IMR-90 (cell line): ENCODE measurements at regions not wholly inside any gene's neighbourhood (a gene's known extent, or its start where the extent isn't known, plus 50 kb on each side); places are given as distances from the start of the nearest gene placed in this dataset.

Experiments used
- ATAC-seq: fragments of 200-7000 bp; cut with Tn5 transposase; 2 replicates; pipeline ENCODE4 v1.9.1; 2020; ENCODE audit warnings: low read depth, mild to moderate bottlenecking, moderate library complexity
- BruUV-seq: library from RNA; stranded (reverse); fragments of 400-500 nt; replicated peaks from 2 replicates; lab custom pipeline; 2021; lab: Mats Ljungman, UMichigan
- CTCF ChIA-PET: fragments of 300-600 bp; formaldehyde crosslinking; extraction: SDS; loops from one replicate; lab custom pipeline; 2021; ENCODE audit warnings: antibody characterized with exemption; lab: Yijun Ruan, JAX
- POLR2A ChIA-PET: fragments of 300-600 bp; sonication (Branson Sonifier 250); formaldehyde crosslinking; loops from one replicate; lab custom pipeline; 2022; ENCODE audit warnings: antibody characterized with exemption; ENCODE audit not compliant: unreplicated experiment; lab: Charles Lee
- DNase-seq: peaks from one replicate; pipeline ENCODE4 v3.0.0; 2013
- H2AFZ ChIP-seq: replicated peaks from 2 replicates; pipeline ENCODE3; 2013; ENCODE audit warnings: low read length, mild to moderate bottlenecking; ENCODE audit not compliant: poor library complexity
- H2AK5ac ChIP-seq: 2 replicates; pipeline ENCODE4 v1.6.1; 2013; ENCODE audit warnings: low read depth, low read length, inconsistent platforms
- H2AK9ac ChIP-seq: replicated peaks from 2 replicates; pipeline ENCODE3; 2013; ENCODE audit warnings: mild to moderate bottlenecking, low read depth, low read length, moderate library complexity; ENCODE audit not compliant: poor library complexity
- H2BK120ac ChIP-seq: 2 replicates; pipeline ENCODE4 v1.6.1; 2013; ENCODE audit warnings: low read depth, low read length, inconsistent platforms
- H2BK15ac ChIP-seq: 3 replicates; pipeline ENCODE4 v1.6.1; 2013; ENCODE audit warnings: low read depth, low read length, inconsistent platforms
- H2BK20ac ChIP-seq: 2 replicates; pipeline ENCODE4 v1.6.1; 2013; ENCODE audit warnings: low read depth, mild to moderate bottlenecking, inconsistent platforms, low read length, moderate library complexity
- H2BK5ac ChIP-seq: 2 replicates; pipeline ENCODE4 v1.6.1; 2013; ENCODE audit warnings: mild to moderate bottlenecking, low read depth, low read length, inconsistent platforms; ENCODE audit not compliant: poor library complexity, severe bottlenecking
- H3K14ac ChIP-seq: replicated peaks from 2 replicates; pipeline ENCODE4 v1.6.1; 2013; ENCODE audit warnings: low read depth, low read length, inconsistent platforms
- H3K18ac ChIP-seq: 2 replicates; pipeline ENCODE4 v1.6.1; 2013; ENCODE audit warnings: low read depth, low read length, control low read depth
- H3K23ac ChIP-seq: 2 replicates; pipeline ENCODE4 v1.6.1; 2013; ENCODE audit warnings: low read depth, low read length, inconsistent platforms
- H3K27ac ChIP-seq: 2 replicates; pipeline ENCODE4 v1.5.1; 2013; ENCODE audit warnings: mild to moderate bottlenecking, control low read depth, low read length; ENCODE audit not compliant: insufficient read depth
- H3K27me3 ChIP-seq: 2 replicates; pipeline ENCODE4 v1.6.1; 2013; ENCODE audit warnings: low read length; ENCODE audit not compliant: control insufficient read depth, insufficient read depth
- H3K36me3 ChIP-seq: 2 replicates; pipeline ENCODE4 v1.6.1; 2013; ENCODE audit warnings: low read length, mixed read lengths; ENCODE audit not compliant: control insufficient read depth, insufficient read depth
- H3K4ac ChIP-seq: 2 replicates; pipeline ENCODE4 v1.6.1; 2013; ENCODE audit warnings: low read depth, low read length, inconsistent platforms
- H3K4me1 ChIP-seq: 2 replicates; pipeline ENCODE4 v1.6.1; 2013; ENCODE audit warnings: low read length, mixed read lengths; ENCODE audit not compliant: control insufficient read depth, insufficient read depth
- H3K4me2 ChIP-seq: 2 replicates; pipeline ENCODE4 v1.6.1; 2013; ENCODE audit warnings: low read depth, mild to moderate bottlenecking, control low read depth, low read length, moderate library complexity
- H3K4me3 ChIP-seq: 2 replicates; pipeline ENCODE4 v1.5.1; 2013; ENCODE audit warnings: low read depth, mild to moderate bottlenecking, control low read depth, low read length, moderate library complexity; ENCODE audit not compliant: insufficient read depth
- H3K56ac ChIP-seq: 2 replicates; pipeline ENCODE4 v1.6.1; 2013; ENCODE audit warnings: low read length, inconsistent platforms; ENCODE audit not compliant: insufficient read depth; ENCODE audit errors: extremely low read depth
- H3K79me1 ChIP-seq, 2 experiments: 2 replicates each; pipeline ENCODE4 v1.6.1; 2013; ENCODE audit warnings: low read length in 2 of 2, inconsistent platforms in 1 of 2, low read depth in 1 of 2
- H3K9ac ChIP-seq: 2 replicates; pipeline ENCODE4 v1.6.1; 2013; ENCODE audit warnings: low read depth, low read length, control low read depth
- H3K9me1 ChIP-seq: 2 replicates; pipeline ENCODE4 v1.6.1; 2013; ENCODE audit warnings: low read length, inconsistent platforms; ENCODE audit not compliant: insufficient read depth
- H3K9me3 ChIP-seq: 2 replicates; pipeline ENCODE4 v1.6.1; 2013; ENCODE audit warnings: low read length; ENCODE audit not compliant: control insufficient read depth, insufficient read depth
- H4K20me1 ChIP-seq: 2 replicates; pipeline ENCODE4 v1.6.1; 2013; ENCODE audit warnings: low read length, inconsistent platforms; ENCODE audit not compliant: insufficient read depth
- H4K5ac ChIP-seq: 2 replicates; pipeline ENCODE4 v1.6.1; 2013; ENCODE audit warnings: mild to moderate bottlenecking, low read depth, low read length, control low read depth
- H4K8ac ChIP-seq, 2 experiments: 2 replicates each; pipeline ENCODE4 v1.6.1; 2013; ENCODE audit warnings: low read depth in 2 of 2, low read length in 2 of 2, control low read depth in 1 of 2, inconsistent platforms in 1 of 2
- H4K91ac ChIP-seq: 2 replicates; pipeline ENCODE4 v1.6.1; 2013; ENCODE audit warnings: low read depth, low read length, inconsistent platforms; ENCODE audit not compliant: insufficient read depth
- BHLHE40 ChIP-seq: fragments of 150-350 bp; IDR thresholded peaks from 2 replicates; pipeline ENCODE4 v1.6.1; 2016; ENCODE audit warnings: mild to moderate bottlenecking, low read depth, low read length
- CEBPB ChIP-seq: IDR thresholded peaks from 2 replicates; pipeline ENCODE4 v1.6.1; 2012; ENCODE audit warnings: low read depth, low read length, improper control_type of control experiment
- CHD1 ChIP-seq: IDR thresholded peaks from 2 replicates; pipeline ENCODE4 v1.6.1; 2012; ENCODE audit warnings: low read depth, low read length, improper control_type of control experiment
- FOS ChIP-seq: fragments of 150-350 bp; IDR thresholded peaks from 2 replicates; pipeline ENCODE4 v1.6.1; 2016; ENCODE audit warnings: low read depth, low read length
- MAFK ChIP-seq: IDR thresholded peaks from 2 replicates; pipeline ENCODE4 v1.6.1; 2012; ENCODE audit warnings: low read depth, low read length, improper control_type of control experiment
- MAZ ChIP-seq: IDR thresholded peaks from 2 replicates; pipeline ENCODE4 v1.6.1; 2012; ENCODE audit warnings: low read depth, mild to moderate bottlenecking, low read length, improper control_type of control experiment, moderate library complexity, borderline replicate concordance
- MXI1 ChIP-seq: IDR thresholded peaks from 2 replicates; pipeline ENCODE4 v1.6.1; 2012; ENCODE audit warnings: low read depth, mild to moderate bottlenecking, low read length, moderate library complexity, borderline replicate concordance
- NFE2L2 ChIP-seq: fragments of 150-350 bp; IDR thresholded peaks from 2 replicates; pipeline ENCODE4 v1.6.1; 2016; ENCODE audit warnings: low read depth, mild to moderate bottlenecking, low read length
- POLR2A ChIP-seq: IDR thresholded peaks from 2 replicates; pipeline ENCODE4 v1.6.1; 2012; ENCODE audit warnings: mild to moderate bottlenecking, low read depth, low read length
- RAD21 ChIP-seq: IDR thresholded peaks from 2 replicates; pipeline ENCODE4 v1.6.1; 2012; ENCODE audit warnings: low read length, improper control_type of control experiment
- RCOR1 ChIP-seq: IDR thresholded peaks from 2 replicates; pipeline ENCODE4 v1.6.1; 2012; ENCODE audit warnings: mild to moderate bottlenecking, low read length, improper control_type of control experiment; ENCODE audit not compliant: insufficient replicate concordance
- RFX5 ChIP-seq: IDR thresholded peaks from 2 replicates; pipeline ENCODE4 v1.8.0; 2012; ENCODE audit warnings: low read depth, mild to moderate bottlenecking, low read length, moderate library complexity
- SMC3 ChIP-seq: fragments of 150-350 bp; IDR thresholded peaks from 2 replicates; pipeline ENCODE4 v1.6.1; 2016; ENCODE audit warnings: low read depth, mild to moderate bottlenecking, antibody characterized with exemption, low read length, moderate library complexity
- dilution Hi-C: fragments of 300-500 bp; cut with HindIII; formaldehyde crosslinking; loops from one replicate; pipeline ENCODE4 v1.14.3; 2018; ENCODE audit warnings: low sequenced_read_pairs; ENCODE audit not compliant: unreplicated experiment
- in situ Hi-C: fragments of 300-500 bp; cut with MboI; formaldehyde crosslinking; loops from 3 replicates; pipeline ENCODE4 v1.14.3; 2019; ENCODE audit warnings: low sequenced_read_pairs, inconsistent platforms, mixed read lengths
- intact Hi-C: fragments of 100-400 bp; cut with micrococcal nuclease; formaldehyde crosslinking; loops from 2 replicates; pipeline ENCODE4 v1.10.0; 2022
- TF ChIP-seq, protein P1 (sequence below): fragments of 150-350 bp; IDR thresholded peaks from 2 replicates; pipeline ENCODE4 v1.6.1; 2017; ENCODE audit warnings: mild to moderate bottlenecking, antibody characterized with exemption, low read length, low read depth
- TF ChIP-seq, protein P2 (sequence below): conservative IDR thresholded peaks from 2 replicates; pipeline ENCODE4 v1.5.1; 2012; ENCODE audit warnings: mild to moderate bottlenecking, low read depth, low read length, improper control_type of control experiment

DNA sequence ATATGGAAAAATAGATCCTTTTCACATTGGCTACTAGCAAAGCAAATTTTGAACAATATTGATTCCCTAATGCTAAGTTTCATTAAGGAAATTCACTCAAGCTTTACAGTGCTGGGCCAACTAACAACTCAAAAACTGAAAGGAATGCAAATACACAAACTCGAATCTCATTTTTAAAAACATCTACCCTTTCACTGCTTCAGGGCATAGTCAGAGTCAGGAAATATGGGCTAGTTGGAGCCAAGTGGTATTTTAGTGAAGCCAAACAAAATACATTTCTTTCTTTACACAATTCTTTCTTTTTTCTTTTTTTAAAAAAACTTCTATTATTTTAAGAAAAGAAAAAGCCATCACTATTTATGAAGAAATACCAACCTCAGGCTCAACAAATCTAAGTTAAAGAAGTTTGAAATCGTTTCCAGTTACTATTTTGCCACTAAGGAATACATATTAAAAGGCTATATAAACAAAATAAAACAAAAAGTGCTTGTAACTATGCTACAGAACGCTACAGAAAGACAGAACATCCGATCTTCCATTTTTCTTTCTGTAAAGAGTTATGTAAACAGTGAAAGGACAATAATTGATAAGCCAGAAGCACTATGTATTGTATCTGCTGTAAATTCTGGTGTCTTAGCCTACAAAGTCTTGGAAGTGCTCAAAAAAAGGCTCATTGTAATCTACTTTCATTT lies 113.6 kb upstream of the STK17B start (continued):
- TF ChIP-seq MXI1, result no peak

DNA sequence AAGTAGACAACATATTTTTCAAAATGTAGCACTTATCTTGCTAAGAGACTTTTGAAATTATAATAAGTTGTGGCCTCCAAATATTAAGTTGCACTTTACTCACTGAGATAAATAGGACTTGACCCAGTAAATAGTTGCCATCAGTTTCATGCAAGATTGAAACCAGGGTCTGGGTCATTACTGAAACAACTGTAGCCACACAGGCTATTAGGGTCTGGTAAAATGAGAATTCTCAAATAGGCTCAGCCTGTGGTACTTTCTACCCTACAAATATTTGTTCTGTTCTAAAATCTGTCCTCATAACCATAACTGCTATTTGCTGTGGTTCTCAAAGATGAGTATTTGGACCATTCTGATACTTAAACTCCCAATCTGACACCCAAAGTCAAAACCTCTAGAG lies 115.4 kb upstream of the STK17B start:
- H3K27ac ChIP-seq, result no peak overlapping the region
- H3K9me1 ChIP-seq, result peaks cover 6% of the 10 kb centered on the region; the same call in 1 of the 2 replicates
- H2BK120ac ChIP-seq, result no peak overlapping the region
- H3K4me2 ChIP-seq, result no peak overlapping the region
- no peak overlapping the region for H3K9ac ChIP-seq
- H3K36me3 ChIP-seq, result no peaks in the 10 kb centered on the region
- H2BK20ac ChIP-seq, result no peak overlapping the region
- ATAC-seq (no peak), DNase-seq (no peak)
- no peaks in the 10 kb centered on the region for H4K20me1 ChIP-seq
- intact Hi-C loops (no loop called here), in situ Hi-C loops (no loop called here), dilution Hi-C loops (no loop called here)
- H3K23ac ChIP-seq, result no peak overlapping the region
- H3K27me3 ChIP-seq, result no peaks in the 10 kb centered on the region
- H3K4me3 ChIP-seq, result no peak overlapping the region
- no peak overlapping the region for H2BK15ac ChIP-seq
- no peak overlapping the region for H2AK5ac ChIP-seq
- no peak overlapping the region for H3K4ac ChIP-seq
- H3K79me1 ChIP-seq, result no peaks in the 10 kb centered on the region
- H4K8ac ChIP-seq, result no peak overlapping the region
- BruUV-seq, result no TSS peak
- no peak overlapping the region for H2AK9ac ChIP-seq
- CTCF ChIA-PET, result interaction anchor here (0.6 kb wide), 1 partner anchor 727 kb away, joined by 4 read pairs; no protein-coding TSS in a partner anchor
- H2AFZ ChIP-seq, result no peak overlapping the region
- H3K4me1 ChIP-seq, result peaks cover 4% of the 10 kb centered on the region
- no peak overlapping the region for H3K56ac ChIP-seq
- no peaks in the 10 kb centered on the region for H3K9me3 ChIP-seq
- H3K18ac ChIP-seq, result no peak overlapping the region
- no peak overlapping the region for H4K91ac ChIP-seq
- POLR2A ChIA-PET, result no interaction called here
- H3K14ac ChIP-seq, result no peak overlapping the region
- H4K5ac ChIP-seq, result no peak overlapping the region
- no peak overlapping the region for H2BK5ac ChIP-seq
- TF ChIP-seq RAD21 (no peak), CEBPB (no peak), POLR2A (no peak), NFE2L2 (no peak), RCOR1 (no peak), CHD1 (no peak), MAFK (no peak), BHLHE40 (no peak), SMC3 (no peak), RFX5 (no peak), FOS (no peak), MAZ (no peak), MXI1 (no peak)
- TF ChIP-seq, protein P1, sequence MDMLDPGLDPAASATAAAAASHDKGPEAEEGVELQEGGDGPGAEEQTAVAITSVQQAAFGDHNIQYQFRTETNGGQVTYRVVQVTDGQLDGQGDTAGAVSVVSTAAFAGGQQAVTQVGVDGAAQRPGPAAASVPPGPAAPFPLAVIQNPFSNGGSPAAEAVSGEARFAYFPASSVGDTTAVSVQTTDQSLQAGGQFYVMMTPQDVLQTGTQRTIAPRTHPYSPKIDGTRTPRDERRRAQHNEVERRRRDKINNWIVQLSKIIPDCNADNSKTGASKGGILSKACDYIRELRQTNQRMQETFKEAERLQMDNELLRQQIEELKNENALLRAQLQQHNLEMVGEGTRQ, result no peak
- TF ChIP-seq, protein P2, sequence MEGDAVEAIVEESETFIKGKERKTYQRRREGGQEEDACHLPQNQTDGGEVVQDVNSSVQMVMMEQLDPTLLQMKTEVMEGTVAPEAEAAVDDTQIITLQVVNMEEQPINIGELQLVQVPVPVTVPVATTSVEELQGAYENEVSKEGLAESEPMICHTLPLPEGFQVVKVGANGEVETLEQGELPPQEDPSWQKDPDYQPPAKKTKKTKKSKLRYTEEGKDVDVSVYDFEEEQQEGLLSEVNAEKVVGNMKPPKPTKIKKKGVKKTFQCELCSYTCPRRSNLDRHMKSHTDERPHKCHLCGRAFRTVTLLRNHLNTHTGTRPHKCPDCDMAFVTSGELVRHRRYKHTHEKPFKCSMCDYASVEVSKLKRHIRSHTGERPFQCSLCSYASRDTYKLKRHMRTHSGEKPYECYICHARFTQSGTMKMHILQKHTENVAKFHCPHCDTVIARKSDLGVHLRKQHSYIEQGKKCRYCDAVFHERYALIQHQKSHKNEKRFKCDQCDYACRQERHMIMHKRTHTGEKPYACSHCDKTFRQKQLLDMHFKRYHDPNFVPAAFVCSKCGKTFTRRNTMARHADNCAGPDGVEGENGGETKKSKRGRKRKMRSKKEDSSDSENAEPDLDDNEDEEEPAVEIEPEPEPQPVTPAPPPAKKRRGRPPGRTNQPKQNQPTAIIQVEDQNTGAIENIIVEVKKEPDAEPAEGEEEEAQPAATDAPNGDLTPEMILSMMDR, result no peak
